ENCODE measurements at regions not wholly inside any gene's neighbourhood (a gene's known extent, or its start where the extent isn't known, plus 50 kb on each side); places are given as distances from the start of the nearest gene placed in this dataset.

DNA sequence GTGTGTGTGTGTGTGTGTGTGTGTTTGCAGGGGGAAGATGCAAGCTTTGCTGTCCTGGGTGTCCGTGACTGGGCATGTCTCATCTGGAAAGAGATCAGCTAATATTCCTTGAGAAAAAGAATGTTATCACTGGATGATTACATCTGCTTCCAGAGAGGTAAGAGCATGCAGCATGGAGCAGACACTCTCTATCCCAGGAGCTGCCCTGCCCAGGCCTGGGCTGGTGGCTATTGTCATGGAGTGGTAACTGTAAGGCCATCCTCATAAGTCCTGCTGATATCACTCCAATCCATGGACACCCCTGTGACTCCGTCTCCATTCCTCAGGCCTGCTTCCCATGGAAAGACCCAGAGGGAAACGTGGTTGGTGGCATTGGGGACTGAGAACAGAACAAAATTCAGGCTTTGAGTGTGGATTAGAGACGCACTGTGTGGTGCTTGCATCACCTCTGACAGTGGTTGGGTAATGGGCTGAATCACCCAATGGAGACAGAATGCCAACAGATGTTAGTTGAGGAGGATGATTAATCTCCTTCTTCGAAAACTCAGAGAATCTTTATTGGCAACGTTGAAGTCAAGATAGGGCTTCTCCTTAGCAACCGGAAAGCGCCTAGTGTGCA lies 52.0 kb upstream of the KCNIP1 start:
- ChIA-PET CTCF (no interaction called here), POLR2A (no interaction called here)
- Mint-ChIP-seq H3K9me3 (peaks cover 26% of the 10 kb centered on the region), H3K27ac (no peak overlapping the region), H3K4me3 (no peak overlapping the region), H3K27me3 (ENCODE audit: low read depth) (peaks cover 8% of the 10 kb centered on the region), H3K4me1 (peaks cover 21% of the 10 kb centered on the region), H3K36me3 (peaks cover 12% of the 10 kb centered on the region)
- DNase-seq (ENCODE audit: low spot score) (no peak), ATAC-seq (no peak)
- TF ChIP-seq CBFB (CRISPR knock-in tag; IDR thresholded peaks at IDR 0.05; ENCODE audit: low read depth) = no peak
- TF ChIP-seq NFE2L1 (CRISPR knock-in tag; IDR thresholded peaks at IDR 0.05) = no peak
- no peak for TF ChIP-seq GTF2I (CRISPR knock-in tag; conservative IDR thresholded peaks at IDR 0.05)
- no peak for TF ChIP-seq CREM (CRISPR knock-in tag; IDR thresholded peaks at IDR 0.05)
- TF ChIP-seq, protein P1, sequence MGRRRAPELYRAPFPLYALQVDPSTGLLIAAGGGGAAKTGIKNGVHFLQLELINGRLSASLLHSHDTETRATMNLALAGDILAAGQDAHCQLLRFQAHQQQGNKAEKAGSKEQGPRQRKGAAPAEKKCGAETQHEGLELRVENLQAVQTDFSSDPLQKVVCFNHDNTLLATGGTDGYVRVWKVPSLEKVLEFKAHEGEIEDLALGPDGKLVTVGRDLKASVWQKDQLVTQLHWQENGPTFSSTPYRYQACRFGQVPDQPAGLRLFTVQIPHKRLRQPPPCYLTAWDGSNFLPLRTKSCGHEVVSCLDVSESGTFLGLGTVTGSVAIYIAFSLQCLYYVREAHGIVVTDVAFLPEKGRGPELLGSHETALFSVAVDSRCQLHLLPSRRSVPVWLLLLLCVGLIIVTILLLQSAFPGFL (CRISPR knock-in tag; IDR thresholded peaks at IDR 0.05; ENCODE audit: borderline replicate concordance) = no peak
- no peak for TF ChIP-seq PRRX2 (CRISPR knock-in tag; IDR thresholded peaks at IDR 0.05)
- no peak for TF ChIP-seq SMAD3 (CRISPR knock-in tag; IDR thresholded peaks at IDR 0.05; ENCODE audit: borderline replicate concordance)
- TF ChIP-seq ZNF121 (CRISPR knock-in tag; IDR thresholded peaks at IDR 0.05) = no peak

- ATAC-seq (no peak), DNase-seq (ENCODE audit: low spot score) (no peak)
- ChIA-PET POLR2A (no interaction called here), CTCF (interaction anchor here (0.6 to 1.1 kb wide), 2 partner anchors 46 to 403 kb away, joined by 3 to 4 read pairs; no protein-coding TSS in a partner anchor)
- H3K9me3 Mint-ChIP-seq = peaks cover 28% of the 10 kb centered on the region
- H3K4me3 Mint-ChIP-seq = no peak overlapping the region
- no peak overlapping the region for H3K27ac Mint-ChIP-seq
- H3K4me1 Mint-ChIP-seq = peaks cover 21% of the 10 kb centered on the region
- H3K36me3 Mint-ChIP-seq = peaks cover 12% of the 10 kb centered on the region
- H3K27me3 Mint-ChIP-seq (ENCODE audit: low read depth) = peaks cover 6% of the 10 kb centered on the region
- no peak for TF ChIP-seq ZNF396 (CRISPR knock-in tag; IDR thresholded peaks at IDR 0.05; ENCODE audit: borderline replicate concordance)
- TF ChIP-seq RELA (CRISPR knock-in tag; IDR thresholded peaks at IDR 0.05; ENCODE audit: borderline replicate concordance) = no peak
- no peak for TF ChIP-seq RORB (CRISPR knock-in tag; IDR thresholded peaks at IDR 0.05)
Observed at GRCh38 chr5:170450061-170450669, 53.7 kb upstream of the KCNIP1 start.

DNA sequence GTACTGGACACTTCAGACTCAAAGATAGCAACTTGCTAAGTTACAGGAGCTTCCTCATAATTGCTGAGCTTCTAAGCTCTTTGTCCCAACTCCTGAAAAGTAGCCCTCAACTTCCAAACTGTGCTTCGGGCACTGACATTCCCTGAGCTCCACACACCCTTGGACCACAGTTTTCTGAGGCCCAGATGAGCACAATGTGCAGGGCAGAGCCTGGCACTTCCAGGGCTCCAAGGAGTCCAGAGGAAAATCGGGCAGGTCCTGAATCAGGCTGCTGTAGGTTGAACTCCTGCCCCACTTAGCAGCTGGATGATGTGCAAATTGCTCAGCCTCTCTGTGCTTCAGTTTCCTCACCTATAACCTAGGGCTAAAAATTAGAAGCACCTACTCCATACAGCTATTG lies 54.6 kb upstream of the KCNIP1 start:
- peaks cover 6% of the 10 kb centered on the region for H3K27me3 Mint-ChIP-seq (ENCODE audit: low read depth)
- H3K36me3 Mint-ChIP-seq = peaks cover 12% of the 10 kb centered on the region
- peaks cover 21% of the 10 kb centered on the region for H3K4me1 Mint-ChIP-seq
- H3K27ac Mint-ChIP-seq = no peak overlapping the region
- DNase-seq (ENCODE audit: low spot score) (no peak), ATAC-seq (no peak)
- H3K4me3 Mint-ChIP-seq = no peak overlapping the region
- CTCF ChIA-PET = no interaction called here
- peaks cover 28% of the 10 kb centered on the region for H3K9me3 Mint-ChIP-seq
- POLR2A ChIA-PET = no interaction called here
- TF ChIP-seq GRHL2 (CRISPR knock-in tag; IDR thresholded peaks at IDR 0.05; ENCODE audit: insufficient replicate concordance, severe bottlenecking) (no peak), ATF1 (CRISPR knock-in tag; IDR thresholded peaks at IDR 0.05) (no peak), ZNF416 (CRISPR knock-in tag; IDR thresholded peaks at IDR 0.05) (no peak), ZSCAN18 (CRISPR knock-in tag; IDR thresholded peaks at IDR 0.05) (no peak), TP53 (CRISPR knock-in tag; IDR thresholded peaks at IDR 0.05) (no peak), ZMAT4 (CRISPR knock-in tag; IDR thresholded peaks at IDR 0.05) (no peak), ATF2 (CRISPR knock-in tag; IDR thresholded peaks at IDR 0.05; ENCODE audit: borderline replicate concordance, low read depth) (no peak), ZNF423 (CRISPR knock-in tag; IDR thresholded peaks at IDR 0.05) (no peak), MXD4 (CRISPR knock-in tag; IDR thresholded peaks at IDR 0.05; ENCODE audit: borderline replicate concordance) (no peak), NR2C2 (CRISPR knock-in tag; IDR thresholded peaks at IDR 0.05) (no peak), ELF4 (CRISPR knock-in tag; IDR thresholded peaks at IDR 0.05; ENCODE audit: low read depth) (no peak), HMGA2 (CRISPR knock-in tag; IDR thresholded peaks at IDR 0.05) (no peak)
- TF ChIP-seq, protein P2, sequence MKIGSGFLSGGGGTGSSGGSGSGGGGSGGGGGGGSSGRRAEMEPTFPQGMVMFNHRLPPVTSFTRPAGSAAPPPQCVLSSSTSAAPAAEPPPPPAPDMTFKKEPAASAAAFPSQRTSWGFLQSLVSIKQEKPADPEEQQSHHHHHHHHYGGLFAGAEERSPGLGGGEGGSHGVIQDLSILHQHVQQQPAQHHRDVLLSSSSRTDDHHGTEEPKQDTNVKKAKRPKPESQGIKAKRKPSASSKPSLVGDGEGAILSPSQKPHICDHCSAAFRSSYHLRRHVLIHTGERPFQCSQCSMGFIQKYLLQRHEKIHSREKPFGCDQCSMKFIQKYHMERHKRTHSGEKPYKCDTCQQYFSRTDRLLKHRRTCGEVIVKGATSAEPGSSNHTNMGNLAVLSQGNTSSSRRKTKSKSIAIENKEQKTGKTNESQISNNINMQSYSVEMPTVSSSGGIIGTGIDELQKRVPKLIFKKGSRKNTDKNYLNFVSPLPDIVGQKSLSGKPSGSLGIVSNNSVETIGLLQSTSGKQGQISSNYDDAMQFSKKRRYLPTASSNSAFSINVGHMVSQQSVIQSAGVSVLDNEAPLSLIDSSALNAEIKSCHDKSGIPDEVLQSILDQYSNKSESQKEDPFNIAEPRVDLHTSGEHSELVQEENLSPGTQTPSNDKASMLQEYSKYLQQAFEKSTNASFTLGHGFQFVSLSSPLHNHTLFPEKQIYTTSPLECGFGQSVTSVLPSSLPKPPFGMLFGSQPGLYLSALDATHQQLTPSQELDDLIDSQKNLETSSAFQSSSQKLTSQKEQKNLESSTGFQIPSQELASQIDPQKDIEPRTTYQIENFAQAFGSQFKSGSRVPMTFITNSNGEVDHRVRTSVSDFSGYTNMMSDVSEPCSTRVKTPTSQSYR (CRISPR knock-in tag; IDR thresholded peaks at IDR 0.05) = no peak
- TF ChIP-seq, protein P3, sequence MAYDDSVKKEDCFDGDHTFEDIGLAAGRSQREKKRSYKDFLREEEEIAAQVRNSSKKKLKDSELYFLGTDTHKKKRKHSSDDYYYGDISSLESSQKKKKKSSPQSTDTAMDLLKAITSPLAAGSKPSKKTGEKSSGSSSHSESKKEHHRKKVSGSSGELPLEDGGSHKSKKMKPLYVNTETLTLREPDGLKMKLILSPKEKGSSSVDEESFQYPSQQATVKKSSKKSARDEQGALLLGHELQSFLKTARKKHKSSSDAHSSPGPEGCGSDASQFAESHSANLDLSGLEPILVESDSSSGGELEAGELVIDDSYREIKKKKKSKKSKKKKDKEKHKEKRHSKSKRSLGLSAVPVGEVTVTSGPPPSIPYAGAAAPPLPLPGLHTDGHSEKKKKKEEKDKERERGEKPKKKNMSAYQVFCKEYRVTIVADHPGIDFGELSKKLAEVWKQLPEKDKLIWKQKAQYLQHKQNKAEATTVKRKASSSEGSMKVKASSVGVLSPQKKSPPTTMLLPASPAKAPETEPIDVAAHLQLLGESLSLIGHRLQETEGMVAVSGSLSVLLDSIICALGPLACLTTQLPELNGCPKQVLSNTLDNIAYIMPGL (CRISPR knock-in tag; IDR thresholded peaks at IDR 0.05) = no peak

Measured in WTC11 (cell line).